ENCODE measurements at regions not wholly inside any gene's neighbourhood (a gene's known extent, or its start where the extent isn't known, plus 50 kb on each side); places are given as distances from the start of the nearest gene placed in this dataset.

- no peak for DNase-seq (ENCODE audit: low spot score)
Observed at GRCh38 chr12:94815450-94815849, 165.1 kb upstream of the TMCC3 start.

- no peak for DNase-seq (ENCODE audit: low spot score)
Observed at GRCh38 chr12:94813314-94813713, 163.0 kb upstream of the TMCC3 start.

DNA sequence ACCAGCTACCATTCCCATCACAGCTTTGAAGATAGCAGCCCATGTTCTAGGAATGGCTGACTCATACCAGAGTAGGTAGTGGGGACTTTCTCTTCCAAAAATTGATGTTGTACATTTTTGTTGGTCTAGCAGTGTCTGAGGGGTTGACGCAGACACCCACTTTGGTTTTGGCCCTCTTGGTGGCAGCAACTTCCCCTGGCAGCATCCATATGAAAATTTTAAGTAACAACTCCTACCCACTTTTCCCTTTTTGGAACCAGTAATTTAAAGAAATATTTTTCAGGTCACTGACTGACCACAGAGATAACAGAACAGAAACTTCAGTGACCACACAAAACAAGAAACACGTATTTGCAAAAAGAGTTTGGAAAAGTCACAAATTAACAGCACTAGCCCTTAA is 162.0 kb upstream of the TMCC3 start:
- no peak for DNase-seq (ENCODE audit: low spot score)

- no peak for DNase-seq (ENCODE audit: low spot score)
Observed at GRCh38 chr12:94811611-94812010, 161.3 kb upstream of the TMCC3 start.

- DNase-seq (ENCODE audit: low spot score), result no peak
Observed at GRCh38 chr12:94807951-94808350, 157.6 kb upstream of the TMCC3 start.

GRCh38 chr12:94806617-94807016 is 156.3 kb upstream of the TMCC3 start:
- DNase-seq (ENCODE audit: low spot score), result no peak

DNA sequence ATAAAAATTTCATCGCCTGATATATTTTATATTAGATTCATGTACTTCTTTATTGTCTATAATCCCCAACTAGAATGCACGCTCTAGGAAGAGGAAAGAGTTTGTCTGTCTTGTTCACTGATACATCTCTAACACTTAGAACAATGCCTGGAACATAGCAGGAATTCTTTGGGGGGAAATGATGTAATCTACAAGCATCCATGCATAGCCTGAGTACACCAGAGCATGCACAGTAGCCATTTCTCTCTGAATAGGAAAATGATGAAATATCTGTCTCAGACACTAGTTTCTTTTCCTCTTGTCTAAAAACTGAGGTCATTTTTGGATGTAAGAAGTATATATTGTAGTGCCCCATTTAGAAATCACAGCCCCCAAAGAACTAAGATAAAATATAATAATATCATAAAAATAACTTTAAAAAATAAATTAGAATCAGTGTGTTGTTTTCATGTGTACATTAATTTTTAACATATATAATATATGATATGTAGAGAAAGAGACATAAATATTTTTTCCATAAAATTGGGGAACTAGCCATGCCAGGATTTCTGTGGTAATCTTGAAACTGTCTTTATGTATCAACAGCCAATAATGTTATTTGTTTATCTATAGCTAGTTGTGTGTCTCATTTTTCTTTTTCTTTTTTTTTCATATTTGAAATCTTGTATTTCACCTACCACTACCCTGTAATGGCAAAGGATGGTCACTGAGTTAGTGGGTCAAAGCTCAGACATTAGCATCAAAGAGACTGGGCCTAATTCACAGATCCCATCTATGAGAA is 155.6 kb upstream of the TMCC3 start:
- no peak for DNase-seq (ENCODE audit: low spot score)

DNA sequence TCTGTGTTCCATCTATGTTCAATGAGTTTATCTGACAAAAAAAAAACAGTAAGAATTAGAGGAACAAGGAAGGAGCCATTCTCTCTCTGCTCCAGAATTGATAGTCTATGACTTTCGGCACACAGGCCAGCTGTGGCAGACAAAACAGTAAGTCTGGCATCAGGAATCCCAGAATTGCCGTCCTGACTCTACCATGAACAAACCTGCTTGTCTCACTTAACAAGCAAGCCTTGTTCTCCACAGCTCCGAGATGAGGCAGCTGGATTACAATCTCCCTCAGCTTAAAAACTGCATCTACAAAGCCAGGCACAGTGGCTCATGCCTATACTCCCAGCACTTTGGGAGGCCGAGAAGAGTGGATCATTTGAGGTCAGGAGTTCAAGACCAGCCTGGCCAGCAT is 153.6 kb upstream of the TMCC3 start:
- DNase-seq (ENCODE audit: low spot score), result no peak

GRCh38 chr12:94802796-94803195 is 152.4 kb upstream of the TMCC3 start:
- DNase-seq (ENCODE audit: low spot score), result no peak

DNA sequence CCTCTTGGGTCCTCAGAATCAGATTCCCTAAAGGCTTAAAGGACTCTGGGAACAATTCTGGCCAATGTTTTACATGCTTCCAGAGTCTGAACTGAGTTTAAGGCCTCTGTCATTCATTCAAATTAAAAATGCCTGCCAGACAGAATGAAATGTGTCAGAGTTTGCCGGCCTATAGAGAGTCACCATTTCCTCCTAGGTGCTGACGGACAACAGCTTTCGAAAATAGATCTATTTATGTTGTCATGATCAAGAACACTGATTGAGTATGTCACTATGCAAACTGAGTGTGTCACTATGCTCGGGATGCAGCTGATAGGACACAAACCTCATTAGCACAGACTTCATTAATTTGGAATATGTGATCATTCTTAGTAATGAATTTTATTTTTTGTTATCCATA is 151.4 kb upstream of the TMCC3 start:
- no peak for DNase-seq (ENCODE audit: low spot score)

DNA sequence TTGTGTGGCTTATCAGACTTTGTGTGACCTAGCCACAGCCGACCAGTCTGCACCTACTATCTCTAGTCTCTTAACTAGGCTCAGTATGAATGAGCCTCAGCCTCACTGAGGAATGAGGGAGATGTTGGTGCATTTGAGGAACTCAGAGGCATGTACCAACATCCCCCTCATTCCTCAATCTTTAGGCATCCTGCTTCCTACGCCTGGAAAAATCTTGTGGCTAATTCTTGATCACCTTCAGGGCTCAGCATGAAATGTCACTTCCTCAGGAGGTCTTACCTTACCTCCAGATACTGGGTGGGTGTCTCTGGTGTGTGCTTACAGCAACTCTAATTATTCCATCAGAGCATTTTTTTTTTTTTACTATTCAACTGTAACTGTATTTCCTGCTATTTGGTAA is 148.8 kb upstream of the TMCC3 start:
- DNase-seq (ENCODE audit: low spot score), result no peak

DNA sequence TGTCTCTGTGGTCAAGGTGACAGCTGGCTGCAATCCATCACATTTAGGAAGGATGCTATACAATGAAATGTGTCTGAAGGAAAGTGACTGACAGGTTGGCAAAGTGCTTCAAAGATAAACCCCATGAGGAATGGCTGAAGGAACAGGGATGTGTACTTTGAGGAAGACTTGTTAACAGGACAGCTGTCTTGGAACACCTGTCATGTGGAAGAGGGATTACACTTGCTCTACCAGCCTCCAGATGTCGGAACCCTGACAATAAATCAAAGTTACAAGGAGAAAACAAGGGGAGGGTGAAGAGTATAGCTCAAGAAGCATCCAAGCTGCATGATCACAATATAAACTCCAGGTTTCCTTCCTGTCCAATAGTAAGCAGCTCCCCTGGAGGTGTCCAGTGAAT is 147.8 kb upstream of the TMCC3 start:
- no peak for DNase-seq (ENCODE audit: low spot score)

- DNase-seq (ENCODE audit: low spot score), result peak; percentile 41
Observed at GRCh38 chr12:94795520-94795919, 145.2 kb upstream of the TMCC3 start.

DNA sequence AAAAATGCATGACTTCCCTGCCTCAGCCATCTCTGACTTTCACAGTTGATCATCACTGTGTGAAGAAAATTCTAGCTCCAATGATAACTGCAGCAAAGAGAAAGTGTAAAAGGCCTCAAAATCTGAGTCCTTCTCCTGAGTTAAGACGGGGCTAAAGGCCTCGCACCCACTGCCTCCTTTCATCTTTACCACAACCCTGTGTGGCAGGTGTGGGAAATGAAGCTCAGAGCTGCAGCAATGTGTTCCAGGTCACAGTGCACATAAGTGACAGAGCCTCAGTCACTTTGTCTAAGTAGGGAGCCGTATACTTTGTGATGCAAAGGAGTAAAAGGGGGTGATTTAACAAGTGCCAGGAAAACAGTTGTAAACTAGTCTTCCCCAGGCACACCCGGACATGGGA is 144.7 kb upstream of the TMCC3 start:
- DNase-seq (ENCODE audit: low spot score), result no peak

DNA sequence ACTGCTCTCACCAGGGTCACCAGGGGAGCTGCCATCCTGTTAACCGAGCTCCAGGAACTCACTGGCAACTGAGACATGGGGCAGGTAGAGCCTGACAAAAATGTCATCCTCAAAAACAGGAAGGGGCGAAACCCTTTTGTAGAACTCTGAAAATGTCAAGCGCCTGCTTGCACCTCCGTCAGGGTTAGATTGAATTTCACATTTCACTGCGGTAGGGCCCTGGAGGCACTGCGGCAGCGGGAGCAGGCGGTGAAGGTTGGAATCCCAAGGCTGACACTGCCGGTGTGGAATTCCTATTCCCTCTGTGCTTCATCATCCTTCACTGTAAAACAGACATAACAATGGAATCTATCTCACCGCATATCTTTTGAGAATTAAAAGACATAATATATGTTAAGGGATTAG is 142.8 kb upstream of the TMCC3 start:
- no peak for DNase-seq (ENCODE audit: low spot score)

GRCh38 chr12:94792693-94793092 is 142.3 kb upstream of the TMCC3 start:
- DNase-seq (ENCODE audit: low spot score), result no peak

DNA sequence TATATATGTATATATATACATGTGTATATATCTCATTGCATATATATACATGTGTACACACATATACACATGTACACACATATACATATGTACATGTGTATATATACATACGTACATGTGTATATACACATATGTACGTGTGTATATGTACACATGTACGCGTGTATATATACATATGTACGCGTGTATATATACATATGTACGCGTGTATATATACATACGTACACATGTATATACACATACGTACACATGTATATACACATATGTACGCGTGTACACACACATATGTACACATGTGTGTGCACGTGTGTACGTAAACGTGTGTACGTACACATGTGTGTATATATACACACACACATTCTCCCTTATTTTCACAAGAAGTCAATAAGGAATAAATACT is 141.6 kb upstream of the TMCC3 start:
- DNase-seq (ENCODE audit: low spot score), result no peak

DNA sequence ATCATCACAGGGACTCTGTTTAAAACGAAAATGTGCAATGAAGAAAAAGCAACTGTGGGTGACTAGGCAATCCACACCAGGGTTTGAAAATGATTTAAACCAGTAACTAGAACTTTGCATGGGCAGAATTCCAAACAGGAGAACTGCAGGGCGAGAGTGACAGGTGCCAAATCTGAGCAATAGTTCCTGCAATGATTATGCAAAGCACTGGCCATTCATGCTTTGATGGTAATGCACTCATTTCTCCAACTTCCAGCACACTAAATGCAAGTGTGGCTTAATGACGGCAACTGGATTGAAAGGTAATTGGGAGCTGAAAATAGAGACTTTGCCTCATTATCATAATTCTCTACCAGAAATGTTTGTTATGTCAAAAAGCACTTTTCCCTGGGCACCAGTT is 140.5 kb upstream of the TMCC3 start:
- no peak for DNase-seq (ENCODE audit: low spot score)

- no peak for DNase-seq (ENCODE audit: low spot score)
Observed at GRCh38 chr12:94790370-94790769, 140.0 kb upstream of the TMCC3 start.

DNA sequence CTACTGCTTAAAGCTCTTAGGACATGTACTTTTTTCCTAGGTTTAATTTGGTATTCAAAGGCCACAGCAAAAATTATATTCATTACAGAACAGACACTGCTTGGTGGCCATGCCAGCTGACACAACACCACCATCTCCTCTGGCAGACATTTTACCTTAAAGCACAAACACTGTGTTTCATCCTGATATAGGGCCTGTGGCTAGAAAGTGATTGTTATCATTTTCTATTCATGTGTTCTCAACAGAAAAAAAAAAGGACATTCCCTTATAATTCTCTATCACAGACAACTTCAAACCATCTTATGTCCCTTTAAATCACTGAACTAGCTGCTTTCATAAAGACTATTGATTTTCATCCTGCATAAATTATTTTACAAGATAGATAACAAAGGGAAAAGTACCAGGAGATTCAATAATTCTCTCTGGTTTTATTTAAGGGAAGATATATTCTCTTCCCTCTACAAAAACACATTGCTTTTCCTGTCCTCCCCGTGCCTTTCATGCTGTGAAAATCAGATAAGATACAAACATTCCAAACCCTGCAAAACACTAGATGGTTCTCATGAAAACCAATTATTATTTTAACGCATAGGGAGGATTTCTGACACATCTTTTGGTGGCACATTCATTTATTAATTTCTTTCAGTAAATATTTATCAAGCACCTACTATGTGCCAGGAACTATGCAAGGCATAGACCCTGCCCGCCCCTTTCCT is 139.3 kb upstream of the TMCC3 start:
- no peak for DNase-seq (ENCODE audit: low spot score)

GRCh38 chr12:94788298-94788697 is 137.9 kb upstream of the TMCC3 start:
- no peak for DNase-seq (ENCODE audit: low spot score)

DNA sequence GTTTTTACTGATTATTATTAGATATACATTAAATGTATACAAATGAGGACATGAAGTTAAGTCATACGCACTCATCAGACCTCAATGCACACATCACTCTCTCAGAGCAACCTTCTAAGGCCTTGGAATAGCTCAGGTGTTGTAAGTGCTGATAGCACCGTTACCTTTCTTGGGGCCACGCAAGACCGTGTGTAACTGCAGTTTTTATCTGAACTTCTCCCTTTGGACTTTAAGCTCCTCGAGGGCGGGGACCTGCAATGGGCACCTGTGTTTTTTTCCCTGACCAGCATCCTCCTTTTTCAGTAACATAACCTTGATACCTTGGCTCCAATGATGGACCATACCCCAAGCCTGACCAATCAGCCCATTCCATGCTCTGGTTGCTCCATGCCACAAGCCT is 136.5 kb upstream of the TMCC3 start:
- no peak for DNase-seq (ENCODE audit: low spot score)

DNA sequence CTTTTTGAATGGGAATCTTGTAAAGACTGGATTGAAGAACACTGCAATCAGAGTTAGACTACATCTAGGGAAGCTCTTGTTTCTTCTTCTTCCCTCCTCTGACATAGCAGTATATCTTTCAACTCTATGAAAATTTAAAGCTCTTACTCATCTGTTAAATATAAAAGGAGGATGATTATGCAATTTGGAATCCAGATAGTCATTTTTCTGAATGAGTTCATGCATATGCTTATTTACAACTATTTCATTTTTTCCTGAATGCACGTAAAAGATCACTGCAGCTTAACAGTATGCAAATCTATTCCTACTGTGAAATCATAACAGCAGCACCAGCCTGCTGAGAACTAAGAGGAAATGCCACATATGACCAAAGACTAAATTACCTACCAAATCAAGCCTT is 133.5 kb upstream of the TMCC3 start:
- no peak for DNase-seq (ENCODE audit: low spot score)

DNA sequence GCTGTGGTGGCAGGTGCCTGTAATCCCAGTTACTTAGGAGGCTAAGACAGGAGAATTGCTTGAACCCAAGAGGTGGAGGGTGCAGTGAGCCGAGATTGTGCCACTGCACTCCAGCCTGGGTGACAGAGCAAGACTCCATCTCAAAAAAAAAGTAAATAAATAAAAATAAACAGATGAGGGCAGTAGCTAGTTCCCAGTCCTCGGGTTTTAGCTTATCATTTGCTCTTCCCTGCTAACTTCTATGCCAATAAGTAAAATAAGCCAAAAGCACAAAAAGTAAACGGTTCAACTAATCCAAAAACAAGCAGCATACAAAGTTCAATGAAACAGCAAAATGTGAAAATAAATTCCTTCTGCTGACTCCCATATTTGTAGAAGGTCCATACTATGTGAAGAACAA is 133.0 kb upstream of the TMCC3 start:
- DNase-seq (ENCODE audit: low spot score), result no peak

Measured in cerebellar cortex (tissue), 1 donor.